Upper lobe of left lung (tissue), 4 donors: ENCODE measurements at regions not wholly inside any gene's neighbourhood (a gene's known extent, or its start where the extent isn't known, plus 50 kb on each side); places are given as distances from the start of the nearest gene placed in this dataset.

Experiments
- CTCF ChIP-seq, 6 experiments: fragments of 450-650 bp in 4 of 6; fragments of 200-600 bp in 2 of 6; sonication (generic) in 2 of 6; IDR thresholded peaks; one replicate each; pipeline ENCODE4 v1.5.1; 2016 to 2019; ENCODE audit warnings: antibody characterized with exemption in 6 of 6
- EP300 ChIP-seq, 4 donors: sonication (generic); formaldehyde crosslinking; IDR thresholded peaks; one replicate each; pipeline ENCODE4 v1.5.1; 2017; ENCODE audit warnings: antibody characterized with exemption in 4 of 4, control low read depth in 2 of 4
- POLR2A ChIP-seq, 4 donors: fragments of 450-650 bp; IDR thresholded peaks; one replicate each; pipeline ENCODE4 v1.5.1; 2016 to 2017; ENCODE audit warnings: antibody characterized with exemption in 4 of 4, mild to moderate bottlenecking in 2 of 4
- POLR2AphosphoS5 ChIP-seq, 2 donors: sonication (generic); formaldehyde crosslinking; IDR thresholded peaks; one replicate each; pipeline ENCODE4 v1.5.1; 2017; ENCODE audit warnings: antibody characterized with exemption in 2 of 2

DNA sequence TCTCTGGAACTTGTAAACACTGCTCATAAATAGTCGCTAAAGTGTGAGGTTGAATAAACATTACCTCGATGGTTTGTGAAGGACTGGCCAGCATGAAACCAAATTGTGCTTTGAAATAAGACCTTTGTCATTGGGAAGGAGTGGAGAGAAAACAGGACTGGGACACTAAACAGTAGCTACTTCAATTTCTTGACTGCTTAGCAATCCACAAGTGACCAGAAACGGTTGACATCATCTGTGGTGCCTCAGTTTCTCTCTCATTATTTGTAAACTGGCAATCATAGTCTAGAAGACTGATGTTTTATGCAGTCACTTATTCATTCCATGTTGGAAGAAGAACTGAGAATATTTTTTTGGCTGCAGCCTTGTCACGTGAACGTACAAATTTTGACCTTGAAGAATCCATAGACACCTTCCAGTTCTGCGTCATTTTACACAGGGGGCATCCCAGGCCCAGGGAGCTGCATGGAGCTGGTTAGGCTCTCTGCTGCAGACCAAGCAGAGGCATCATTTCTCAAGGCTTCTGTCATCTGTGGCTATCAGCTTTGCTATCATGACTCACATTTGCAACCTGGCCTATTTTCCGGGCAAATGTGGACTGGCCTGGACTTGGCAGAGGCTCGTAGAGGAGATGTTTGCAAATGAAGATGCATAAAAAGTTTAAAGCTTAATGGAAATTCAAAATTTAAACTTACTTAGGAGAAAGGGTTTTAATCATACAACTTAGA lies 391.8 kb downstream of the FGF9 start:
- TF ChIP-seq POLR2AphosphoS5 (IDR thresholded peaks at IDR 0.05) (no peak), CTCF (IDR thresholded peaks at IDR 0.05) (no peak), EP300 (IDR thresholded peaks at IDR 0.05) (no peak), POLR2A (IDR thresholded peaks at IDR 0.05) (no peak)
